Spleen (tissue), 11 donors: ENCODE measurements at regions not wholly inside any gene's neighbourhood (a gene's known extent, or its start where the extent isn't known, plus 50 kb on each side); places are given as distances from the start of the nearest gene placed in this dataset.

ENCODE experiments used
- DNase-seq: peaks from one replicate; pipeline ENCODE4 v3.0.0-alpha.2; 2020
- H3K27ac ChIP-seq, 8 donors: fragments of 200-600 bp; sonication (generic) in 7 of 8; 1 replicate in 4 of 8; 2 replicates in 4 of 8; pipeline versions ENCODE4 v1.5.0 to v1.8.0; 2016 to 2021; ENCODE audit warnings: inconsistent platforms in 4 of 8, mild to moderate bottlenecking in 4 of 8, moderate library complexity in 1 of 8
- H3K27me3 ChIP-seq, 7 donors: fragments of 200-600 bp; sonication (generic) in 6 of 7; replicated peaks in 1 of 7; 1 replicate in 4 of 7; 2 replicates in 3 of 7; pipeline versions ENCODE4 v1.5.0 to v1.8.0; 2016 to 2021; ENCODE audit warnings: inconsistent platforms in 3 of 7, mild to moderate bottlenecking in 1 of 7
- H3K36me3 ChIP-seq, 6 donors: fragments of 200-600 bp; sonication (generic) in 5 of 6; 1 replicate in 4 of 6; 2 replicates in 2 of 6; pipeline versions ENCODE4 v1.5.0 to v1.8.0; 2016 to 2021; ENCODE audit warnings: inconsistent platforms in 2 of 6
- H3K4me1 ChIP-seq, 6 donors: fragments of 200-600 bp; sonication (generic) in 5 of 6; 1 replicate in 3 of 6; 2 replicates in 3 of 6; pipeline versions ENCODE4 v1.5.0 to v1.8.0; 2016 to 2021; ENCODE audit warnings: inconsistent platforms in 3 of 6
- H3K4me3 ChIP-seq, 8 donors: fragments of 200-600 bp; sonication (generic) in 7 of 8; 1 replicate in 4 of 8; 2 replicates in 4 of 8; pipeline versions ENCODE4 v1.5.0 to v1.8.0; 2016 to 2021; ENCODE audit warnings: inconsistent platforms in 4 of 8, mild to moderate bottlenecking in 4 of 8, moderate library complexity in 2 of 8
- H3K9me3 ChIP-seq, 8 donors: fragments of 200-600 bp; sonication (generic) in 7 of 8; 1 replicate in 4 of 8; 2 replicates in 4 of 8; pipeline versions ENCODE4 v1.5.0 to v1.8.0; 2016 to 2021; ENCODE audit warnings: inconsistent platforms in 4 of 8
- CTCF ChIP-seq, 11 experiments: fragments of 200-600 bp in 7 of 11; fragments of 450-650 bp in 4 of 11; sonication (generic) in 4 of 11; IDR thresholded peaks in 8 of 11; conservative IDR thresholded peaks in 3 of 11; 1 replicate in 7 of 11; 2 replicates in 4 of 11; pipeline versions ENCODE4 v1.4.0 to v1.8.0; 2016 to 2021; ENCODE audit warnings: antibody characterized with exemption in 11 of 11, inconsistent platforms in 4 of 11, mild to moderate bottlenecking in 1 of 11
- POLR2A ChIP-seq, 3 donors: fragments of 450-650 bp; IDR thresholded peaks; one replicate each; pipeline ENCODE4 v1.5.1; 2017; ENCODE audit warnings: antibody characterized with exemption in 3 of 3, mild to moderate bottlenecking in 1 of 3
- POLR2AphosphoS5 ChIP-seq, 3 donors: sonication (generic); formaldehyde crosslinking; IDR thresholded peaks; one replicate each; pipeline ENCODE4 v1.5.1; 2017; ENCODE audit warnings: antibody characterized with exemption in 3 of 3
- WGBS, 5 donors: extraction: QIAGEN DNeasy Blood & Tissue Kit in 3 of 5; methylation state at CpG; one replicate each; pipeline versions ENCODE4 v1.1.5 to v1.1.7; 2013 to 2018; 5-methylcytosine and 5-hydroxymethylcytosine counted together
- intact Hi-C: fragments of 100-400 bp; cut with DNase I; formaldehyde crosslinking; loops from one replicate; pipeline ENCODE4 v1.15.0; 2023; ENCODE audit warnings: low total_unique reads
- donor health status: healthy with polysubstance abuse.
- donor health status: DM: no; HTN: no; CAD: no; lungs with moderate emphysema.
- donor health status: DM: no; HTN: no; CAD: no.
- donor health status: Bipolar disorder and iron deficiency.
- donor health status: healthy.
- donor health status: DM: no; HTN: no; CAD: no.
- donor health status: DM: yes; HTN: yes; CAD: no.

- Histone ChIP-seq H3K9me3 (peaks cover 0 to 13% (median 9%) of the 10 kb centered on the region in 8 donors), H3K36me3 (no peaks in the 10 kb centered on the region), H3K4me1 (no peaks in the 10 kb centered on the region), H3K27ac (no peak overlapping the region), H3K4me3 (no peak overlapping the region), H3K27me3 (no peaks in the 10 kb centered on the region)
- TF ChIP-seq POLR2AphosphoS5 (IDR thresholded peaks at IDR 0.05): no peak
- TF ChIP-seq CTCF (IDR thresholded peaks at IDR 0.05 in 8 of 11, conservative IDR thresholded peaks at IDR 0.05 in 3 of 11): no peak
- TF ChIP-seq POLR2A (IDR thresholded peaks at IDR 0.05): no peak
- DNase-seq: no peak
- WGBS, 5 donors: 79 to 97% (median 90%) methylated on average over 1 of the region's 1 CpG
- intact Hi-C loops: no loop called here
Measured at GRCh38 chr2:226020956-226021355, 621.4 kb downstream of the NYAP2 start.

GRCh38 chr2:226020176-226020575 lies 620.7 kb downstream of the NYAP2 start:
- Histone ChIP-seq H3K9me3 (peaks cover 0 to 13% (median 9%) of the 10 kb centered on the region in 8 donors), H3K4me1 (no peaks in the 10 kb centered on the region), H3K4me3 (no peak overlapping the region), H3K27ac (no peak overlapping the region), H3K27me3 (no peaks in the 10 kb centered on the region), H3K36me3 (no peaks in the 10 kb centered on the region)
- DNase-seq: no peak
- TF ChIP-seq POLR2A (IDR thresholded peaks at IDR 0.05) (no peak), CTCF (IDR thresholded peaks at IDR 0.05 in 8 of 11, conservative IDR thresholded peaks at IDR 0.05 in 3 of 11) (no peak), POLR2AphosphoS5 (IDR thresholded peaks at IDR 0.05) (no peak)
- intact Hi-C loops: no loop called here

- Histone ChIP-seq H3K4me1 (no peaks in the 10 kb centered on the region), H3K27ac (no peak overlapping the region), H3K36me3 (no peaks in the 10 kb centered on the region), H3K27me3 (no peaks in the 10 kb centered on the region), H3K4me3 (no peak overlapping the region), H3K9me3 (peaks cover 0 to 13% (median 9%) of the 10 kb centered on the region in 8 donors)
- no peak for DNase-seq
- intact Hi-C loops: no loop called here
- TF ChIP-seq POLR2A (IDR thresholded peaks at IDR 0.05): no peak
- 59 to 72% (median 68%) methylated on average over 2 of the region's 2 CpGs for WGBS, 5 donors
Measured at GRCh38 chr2:226018641-226019040, 619.1 kb downstream of the NYAP2 start.

DNA sequence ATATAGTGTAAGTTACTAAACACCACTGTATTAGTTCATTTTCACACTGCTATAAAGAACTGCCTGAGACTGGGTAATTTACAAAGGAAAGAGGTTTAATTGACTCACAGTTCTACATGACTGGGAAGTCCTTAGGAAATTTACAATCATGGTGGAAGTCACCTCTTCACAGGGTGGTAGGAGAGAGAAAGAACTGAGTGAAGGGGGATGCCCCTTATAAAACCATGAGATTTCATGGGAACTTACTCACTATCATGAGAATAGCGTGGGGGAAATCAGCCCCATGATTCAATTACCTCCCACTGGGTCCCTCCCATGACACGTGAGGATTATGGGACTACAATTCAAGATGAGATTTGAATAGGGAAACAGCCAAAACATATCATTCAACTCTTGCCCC lies 618.0 kb downstream of the NYAP2 start:
- Histone ChIP-seq H3K4me3 (no peak overlapping the region), H3K9me3 (peaks cover 0 to 13% (median 9%) of the 10 kb centered on the region in 8 donors), H3K4me1 (no peaks in the 10 kb centered on the region), H3K27ac (no peak overlapping the region), H3K27me3 (no peaks in the 10 kb centered on the region), H3K36me3 (no peaks in the 10 kb centered on the region)
- TF ChIP-seq POLR2AphosphoS5 (IDR thresholded peaks at IDR 0.05): no peak
- DNase-seq: no peak
- 53 to 89% (median 85%) methylated on average over 2 of the region's 2 CpGs for WGBS, 5 donors
- intact Hi-C loops: no loop called here

GRCh38 chr2:226017107-226017506 lies 617.6 kb downstream of the NYAP2 start:
- no peak for DNase-seq
- no peaks in the 10 kb centered on the region for H3K36me3 ChIP-seq
- WGBS, 5 donors: 73 to 92% (median 89%) methylated on average over 3 of the region's 3 CpGs

More at GRCh38 chr2:226017107-226017506, 617.6 kb downstream of the NYAP2 start:
- H3K4me3 ChIP-seq: no peak overlapping the region
- H3K4me1 ChIP-seq: no peaks in the 10 kb centered on the region
- H3K9me3 ChIP-seq: peaks cover 0 to 13% (median 9%) of the 10 kb centered on the region in 8 donors
- H3K27ac ChIP-seq: no peak overlapping the region
- intact Hi-C loops: no loop called here
- TF ChIP-seq CTCF (IDR thresholded peaks at IDR 0.05 in 8 of 11, conservative IDR thresholded peaks at IDR 0.05 in 3 of 11) (no peak), POLR2A (IDR thresholded peaks at IDR 0.05) (no peak), POLR2AphosphoS5 (IDR thresholded peaks at IDR 0.05) (no peak)
- no peaks in the 10 kb centered on the region for H3K27me3 ChIP-seq
